ENCODE measurements at regions not wholly inside any gene's neighbourhood (a gene's known extent, or its start where the extent isn't known, plus 50 kb on each side); places are given as distances from the start of the nearest gene placed in this dataset.
A peak's percentile ranks its signal among the peaks of the same experiment; 100 is the strongest.

DNA sequence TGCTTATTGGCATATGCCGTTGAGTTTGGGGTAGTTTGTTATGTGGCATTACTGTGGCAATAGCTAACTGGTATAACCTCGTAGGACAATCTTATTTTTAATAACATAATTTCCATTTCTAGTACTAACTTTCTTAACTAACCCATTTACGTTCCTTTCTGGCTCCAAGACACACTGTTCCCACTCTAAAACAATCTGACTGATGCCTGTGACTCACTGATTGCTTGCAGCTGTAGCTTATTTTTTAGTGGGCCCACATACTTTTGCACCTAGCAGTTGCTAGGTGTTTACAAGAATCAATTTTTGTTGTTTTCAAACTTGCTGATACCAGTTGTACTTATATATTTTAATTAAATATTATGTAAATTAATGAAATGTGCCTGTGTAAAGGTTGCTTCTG is 52.2 kb downstream of the FAT3 start:
- H3K27me3 Mint-ChIP-seq: no peaks in the 10 kb centered on the region
- no peak overlapping the region for H3K27ac Mint-ChIP-seq
- peaks cover 3% of the 10 kb centered on the region for H3K36me3 Mint-ChIP-seq
- H3K4me3 Mint-ChIP-seq: no peak overlapping the region
- H3K4me1 Mint-ChIP-seq: no peaks in the 10 kb centered on the region
- H3K9me3 Mint-ChIP-seq: peaks cover 1 to 5% (median 3%) of the 10 kb centered on the region in 3 donors

DNA sequence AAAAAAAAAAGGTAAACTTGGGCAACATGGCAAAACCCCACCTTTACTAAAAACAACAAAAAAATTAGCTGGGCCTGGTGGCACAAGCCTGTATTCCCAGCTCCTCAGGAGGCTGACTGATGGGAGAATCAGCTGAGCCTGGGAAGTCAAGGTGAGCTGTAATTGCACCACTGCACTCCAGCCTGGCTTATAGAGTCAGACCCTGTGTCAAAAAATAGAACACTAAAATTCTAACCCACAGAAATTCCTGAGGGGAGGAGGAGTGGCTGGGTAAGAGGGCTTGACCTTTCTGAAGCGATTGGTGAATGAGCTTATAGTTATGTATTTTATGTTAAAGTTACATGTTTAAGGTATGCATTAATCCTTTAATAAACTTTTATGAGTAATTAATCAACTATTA is 53.3 kb downstream of the FAT3 start:
- peaks cover 1% of the 10 kb centered on the region for H3K36me3 Mint-ChIP-seq
- H3K4me3 Mint-ChIP-seq: no peak overlapping the region
- peaks cover 2 to 5% (median 3%) of the 10 kb centered on the region in 3 donors for H3K9me3 Mint-ChIP-seq
- no peak overlapping the region for H3K27ac Mint-ChIP-seq
- no peaks in the 10 kb centered on the region for H3K27me3 Mint-ChIP-seq
- H3K4me1 Mint-ChIP-seq: no peaks in the 10 kb centered on the region

DNA sequence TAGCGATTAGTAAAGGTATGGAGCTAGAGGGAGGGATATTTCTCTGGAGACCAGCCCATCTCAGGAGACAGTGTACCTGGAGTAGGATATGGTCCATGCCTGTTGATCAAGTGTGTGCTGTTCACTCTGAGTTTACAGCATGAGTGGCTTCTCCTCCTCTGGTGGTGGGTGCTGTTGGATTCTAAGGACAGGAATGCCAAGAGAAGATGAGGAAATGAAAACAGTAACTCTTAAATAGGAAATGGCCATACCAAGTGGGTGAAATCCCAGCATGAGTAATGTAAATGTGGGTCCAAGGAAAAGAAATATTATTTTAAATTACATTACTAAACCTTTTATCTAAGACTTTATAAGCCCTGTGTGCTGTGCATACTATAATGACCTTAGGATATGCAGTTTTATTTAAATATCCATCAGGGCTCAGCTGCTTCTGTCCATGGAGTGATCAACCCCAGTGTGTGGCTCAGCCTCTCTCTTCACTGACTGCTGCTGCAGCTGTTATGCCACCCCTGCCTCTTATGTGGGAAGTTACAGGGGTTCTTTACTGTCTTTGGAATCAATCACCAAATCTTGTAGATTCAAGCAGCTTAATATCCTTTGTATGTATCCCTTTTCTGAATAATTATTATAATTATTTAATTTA is 54.3 kb downstream of the FAT3 start:
- H3K4me3 Mint-ChIP-seq: no peak overlapping the region
- no peaks in the 10 kb centered on the region for H3K4me1 Mint-ChIP-seq
- H3K27me3 Mint-ChIP-seq: no peaks in the 10 kb centered on the region
- H3K36me3 Mint-ChIP-seq: peaks cover 1% of the 10 kb centered on the region
- no peak overlapping the region for H3K27ac Mint-ChIP-seq
- peaks cover 3 to 5% (median 5%) of the 10 kb centered on the region in 3 donors for H3K9me3 Mint-ChIP-seq

DNA sequence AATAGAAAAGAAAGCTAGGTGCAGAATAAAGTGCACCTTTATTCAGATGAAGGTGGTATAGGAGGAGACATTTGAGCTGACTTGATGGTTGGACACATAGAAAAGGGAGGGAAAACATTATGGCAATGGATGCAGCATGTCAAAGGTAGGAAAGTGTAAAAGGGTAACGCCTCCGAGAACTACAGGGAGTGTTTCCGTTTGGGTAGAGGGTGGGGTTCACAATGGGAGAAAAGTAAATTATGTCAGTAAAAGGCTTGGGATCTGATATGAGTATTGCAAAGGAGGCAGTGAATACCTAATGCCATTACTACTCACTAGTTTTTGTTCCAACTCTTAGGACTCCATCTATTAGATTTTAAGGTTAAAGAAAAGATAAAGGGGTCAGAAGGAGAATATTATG is 59.5 kb downstream of the FAT3 start:
- no peaks in the 10 kb centered on the region for H3K36me3 Mint-ChIP-seq
- H3K27me3 Mint-ChIP-seq: no peaks in the 10 kb centered on the region
- no peak overlapping the region for H3K4me3 Mint-ChIP-seq
- peaks cover 0 to 5% (median 3%) of the 10 kb centered on the region in 3 donors for H3K9me3 Mint-ChIP-seq
- no peak overlapping the region for H3K27ac Mint-ChIP-seq
- H3K4me1 Mint-ChIP-seq: no peaks in the 10 kb centered on the region

DNA sequence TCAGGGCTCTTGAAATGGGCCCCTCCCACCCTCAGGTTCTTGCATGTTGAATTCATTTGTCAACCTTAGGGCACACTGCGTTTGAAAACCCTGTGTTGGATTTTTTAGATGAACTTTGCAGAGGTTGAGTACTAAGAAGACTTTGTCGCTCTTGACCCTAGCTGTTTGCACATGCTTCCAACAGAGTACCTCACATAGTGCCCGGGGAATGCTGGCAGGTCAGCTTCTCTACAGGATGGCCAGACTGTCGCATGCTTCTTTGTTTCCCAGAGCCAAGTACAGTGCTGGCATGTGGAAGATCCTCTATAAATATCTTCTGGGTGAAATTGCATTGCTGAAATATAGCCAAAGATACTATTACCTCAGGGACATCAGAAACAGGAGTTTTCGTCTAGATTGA is 59.9 kb downstream of the FAT3 start:
- Mint-ChIP-seq H3K4me1 (no peaks in the 10 kb centered on the region), H3K27ac (no peak overlapping the region), H3K4me3 (no peak overlapping the region), H3K9me3 (peaks cover 0 to 5% (median 3%) of the 10 kb centered on the region in 3 donors), H3K36me3 (no peaks in the 10 kb centered on the region), H3K27me3 (no peaks in the 10 kb centered on the region)

DNA sequence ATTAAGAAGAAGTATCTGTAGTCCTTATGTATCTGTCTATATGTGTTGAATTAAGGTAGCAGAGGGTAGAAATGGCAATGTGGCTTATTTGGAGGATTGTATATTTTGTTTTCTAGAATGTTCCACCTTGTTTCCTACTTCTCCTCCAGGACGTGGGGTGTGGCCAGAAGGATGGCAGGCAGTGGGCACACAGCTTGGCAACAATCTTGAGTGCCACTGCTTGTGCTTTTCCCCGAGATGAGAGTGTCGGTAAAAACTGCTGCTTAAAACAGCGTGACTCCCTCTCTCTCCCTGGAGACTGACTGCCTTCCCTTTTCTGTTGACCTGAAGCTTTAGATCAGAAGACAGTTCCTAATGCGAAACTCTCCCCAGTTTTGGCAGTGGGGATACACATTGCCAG is 61.2 kb downstream of the FAT3 start:
- Mint-ChIP-seq H3K4me1 (no peaks in the 10 kb centered on the region), H3K9me3 (peaks cover 0 to 6% (median 3%) of the 10 kb centered on the region in 3 donors), H3K36me3 (no peaks in the 10 kb centered on the region), H3K27ac (peak overlapping the region in 1 of 3 donors; percentile 24), H3K4me3 (no peak overlapping the region), H3K27me3 (no peaks in the 10 kb centered on the region)

DNA sequence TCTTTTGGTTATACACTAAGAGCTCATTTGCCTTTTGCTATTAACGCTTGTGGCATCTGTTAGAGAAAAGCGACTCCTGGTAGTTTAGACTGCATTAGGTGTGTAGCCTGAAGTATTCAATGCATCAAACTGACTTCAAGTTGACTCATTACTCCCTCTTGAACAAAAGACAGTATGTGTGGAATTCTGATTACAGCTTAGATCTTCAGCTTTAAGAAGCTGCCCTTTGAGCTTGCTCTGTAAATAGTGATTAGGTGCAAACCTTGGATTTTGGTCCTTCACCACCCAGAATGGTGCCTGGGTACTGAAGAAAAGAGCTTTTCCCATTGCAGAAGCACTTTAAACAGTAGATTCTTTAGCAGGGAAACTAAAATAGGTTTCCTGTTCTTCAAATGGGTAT is 62.1 kb downstream of the FAT3 start:
- H3K9me3 Mint-ChIP-seq: peaks cover 0 to 6% (median 3%) of the 10 kb centered on the region in 3 donors
- H3K4me3 Mint-ChIP-seq: no peak overlapping the region
- no peaks in the 10 kb centered on the region for H3K4me1 Mint-ChIP-seq
- H3K27ac Mint-ChIP-seq: no peak overlapping the region
- H3K36me3 Mint-ChIP-seq: no peaks in the 10 kb centered on the region
- H3K27me3 Mint-ChIP-seq: no peaks in the 10 kb centered on the region

DNA sequence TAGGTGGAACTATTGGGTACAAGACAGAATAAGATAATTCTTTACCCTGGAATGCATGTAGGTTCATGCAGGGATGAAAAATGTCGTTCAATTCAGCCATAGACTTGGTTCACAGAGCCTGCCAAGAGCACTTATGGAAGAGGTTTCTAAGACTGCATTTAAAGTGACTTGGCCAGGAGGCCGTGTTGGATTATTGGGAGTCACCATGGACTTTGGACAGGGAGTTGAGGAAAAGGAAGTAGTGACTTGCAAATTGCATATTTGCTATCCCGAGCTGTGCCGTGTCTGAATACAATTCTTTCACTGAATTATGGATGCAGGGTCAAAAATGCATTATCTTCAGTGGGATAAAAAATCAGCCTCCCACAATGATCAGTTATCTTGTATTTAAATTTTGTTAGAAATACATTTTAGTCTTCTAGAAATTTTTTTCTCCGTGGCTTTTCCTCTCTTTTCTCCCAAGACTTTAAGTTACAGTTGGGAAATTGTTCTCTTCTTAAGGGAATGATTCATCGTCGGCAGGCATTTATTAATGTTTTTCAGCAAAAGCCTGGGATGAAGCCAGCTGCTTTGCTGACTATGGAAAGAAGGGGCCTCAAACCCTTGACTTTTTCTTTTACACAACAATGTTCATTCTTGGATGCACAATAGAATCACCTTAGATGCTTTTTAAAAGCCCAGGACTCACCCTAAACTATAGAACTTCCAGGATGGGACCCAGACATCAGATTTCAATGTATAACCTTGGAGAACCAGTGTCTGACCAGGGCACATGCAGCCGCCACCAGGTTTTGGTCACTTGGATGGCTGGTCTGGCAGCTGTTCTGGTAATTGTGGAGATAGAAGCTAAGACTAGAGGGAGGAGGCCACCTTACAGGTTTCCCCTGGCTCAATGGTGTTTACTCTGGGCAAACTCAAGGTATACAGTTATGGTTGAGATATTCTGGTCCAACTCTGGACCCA is 70.8 kb downstream of the FAT3 start:
- Mint-ChIP-seq H3K27me3 (no peaks in the 10 kb centered on the region), H3K4me3 (no peak overlapping the region), H3K36me3 (no peaks in the 10 kb centered on the region), H3K9me3 (peaks cover 1 to 14% (median 3%) of the 10 kb centered on the region in 3 donors), H3K27ac (no peak overlapping the region), H3K4me1 (no peaks in the 10 kb centered on the region)

DNA sequence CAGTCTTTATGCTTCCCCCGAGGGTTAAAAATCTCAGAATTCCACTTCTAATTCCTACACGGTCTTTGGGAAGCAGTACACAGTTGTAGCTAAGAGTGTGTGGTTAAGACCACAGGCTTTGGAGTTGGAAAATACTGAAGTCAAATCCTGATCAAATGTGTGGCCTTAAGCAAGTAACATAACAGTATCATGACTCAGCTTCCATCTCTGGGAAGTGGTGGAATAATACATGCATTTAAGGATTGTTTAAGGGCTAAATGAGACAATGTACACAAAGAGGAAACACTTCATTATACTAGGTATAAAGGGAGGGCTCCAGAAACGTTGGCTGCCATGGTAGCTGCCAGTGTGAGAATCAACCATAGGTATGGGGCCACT is 71.5 kb downstream of the FAT3 start:
- no peaks in the 10 kb centered on the region for H3K4me1 Mint-ChIP-seq
- H3K27me3 Mint-ChIP-seq: no peaks in the 10 kb centered on the region
- peaks cover 1 to 16% (median 3%) of the 10 kb centered on the region in 3 donors for H3K9me3 Mint-ChIP-seq
- no peaks in the 10 kb centered on the region for H3K36me3 Mint-ChIP-seq
- no peak overlapping the region for H3K4me3 Mint-ChIP-seq
- H3K27ac Mint-ChIP-seq: no peak overlapping the region

DNA sequence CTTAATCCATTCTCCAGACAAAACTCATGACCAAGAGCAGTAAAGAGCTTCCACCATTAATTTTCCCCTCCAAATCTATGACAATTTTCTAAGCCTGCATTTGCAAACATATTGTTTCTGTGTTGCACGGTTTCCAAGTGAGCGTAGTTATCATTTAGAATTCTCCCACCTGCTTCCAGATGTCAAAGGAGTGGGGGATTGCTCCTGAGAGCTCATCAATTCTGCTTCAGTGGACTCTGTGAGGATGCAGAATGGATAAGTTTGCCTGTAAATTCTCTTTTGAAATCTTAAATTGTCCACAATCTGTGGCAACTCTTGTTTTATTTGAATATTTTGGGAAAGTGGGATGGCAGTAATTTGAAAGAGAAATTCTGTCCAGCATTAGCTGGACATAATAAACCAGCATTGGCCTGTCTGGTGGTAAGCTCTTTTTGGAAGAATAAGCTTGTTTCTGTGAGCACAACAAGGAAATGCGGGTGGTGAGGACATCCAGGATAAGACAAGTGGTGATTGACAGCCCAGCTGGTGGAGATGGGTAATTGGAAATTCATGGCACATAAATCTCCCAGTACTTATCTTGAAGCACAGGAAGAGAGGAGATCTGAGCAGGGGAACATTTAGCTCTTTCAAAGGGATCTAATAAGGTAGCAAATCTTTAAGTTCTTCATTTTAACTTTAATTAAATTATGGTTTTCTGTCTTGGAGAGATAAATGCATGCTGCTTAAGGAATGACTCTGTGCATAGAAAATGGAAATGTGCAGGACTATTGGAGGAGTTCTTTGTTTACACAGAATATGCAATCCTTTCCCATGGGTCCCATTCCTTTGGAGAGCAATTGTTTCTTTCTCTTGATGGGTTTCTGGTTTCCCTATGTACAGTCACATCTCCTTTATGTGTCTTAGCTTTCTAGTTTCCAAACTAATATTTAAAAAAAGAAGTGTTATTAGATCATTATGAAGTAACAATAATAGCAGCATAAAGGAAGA is 73.2 kb downstream of the FAT3 start:
- Mint-ChIP-seq H3K9me3 (peaks cover 1 to 16% (median 3%) of the 10 kb centered on the region in 3 donors), H3K27ac (no peak overlapping the region)

DNA sequence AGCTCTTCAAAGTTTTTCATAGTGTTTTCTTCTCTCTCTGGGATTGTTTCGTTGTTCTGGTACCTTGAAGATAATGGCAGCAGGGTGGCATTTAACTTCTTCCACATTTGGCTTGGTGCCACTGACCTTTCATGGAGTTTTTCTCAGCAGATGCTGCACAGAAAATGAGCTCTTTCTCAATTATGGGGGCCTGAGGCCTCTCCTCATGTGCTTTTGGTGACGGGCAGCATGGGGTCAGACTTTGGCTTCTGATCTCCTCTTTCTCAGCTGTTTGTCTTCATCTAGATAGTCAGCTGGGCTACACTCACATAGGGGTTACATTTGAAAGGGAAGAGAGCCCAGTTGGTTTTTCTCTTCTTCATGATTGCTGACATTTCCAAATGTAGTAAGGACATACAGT is 76.3 kb downstream of the FAT3 start:
- H3K36me3 Mint-ChIP-seq: no peaks in the 10 kb centered on the region
- no peak overlapping the region for H3K27ac Mint-ChIP-seq
- no peaks in the 10 kb centered on the region for H3K4me1 Mint-ChIP-seq
- H3K4me3 Mint-ChIP-seq: no peak overlapping the region
- no peaks in the 10 kb centered on the region for H3K27me3 Mint-ChIP-seq
- H3K9me3 Mint-ChIP-seq: peaks cover 1 to 9% (median 5%) of the 10 kb centered on the region in 3 donors

More for the DNA sequence above, 73.2 kb downstream of the FAT3 start:
- Mint-ChIP-seq H3K4me3 (no peak overlapping the region), H3K4me1 (no peaks in the 10 kb centered on the region), H3K27me3 (no peaks in the 10 kb centered on the region), H3K36me3 (no peaks in the 10 kb centered on the region)

DNA sequence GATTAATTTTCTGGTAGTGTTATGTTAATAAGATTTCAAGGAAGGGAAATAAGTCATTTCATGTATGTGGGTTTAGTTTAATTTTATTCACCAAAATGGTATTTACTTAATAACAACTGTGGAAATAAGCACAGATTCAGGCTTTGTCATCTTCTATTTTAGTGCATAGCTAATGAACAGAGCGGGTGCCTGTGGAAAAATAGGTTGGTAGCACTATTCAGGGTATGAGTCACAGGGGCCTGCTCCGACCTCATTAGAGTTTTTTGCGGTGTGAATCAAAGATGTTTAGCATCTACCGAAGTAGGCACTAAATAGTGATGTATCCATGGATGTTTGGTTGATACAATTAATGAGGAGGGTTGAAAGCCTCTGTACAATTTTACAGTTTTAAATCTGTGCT is 78.2 kb downstream of the FAT3 start:
- H3K4me1 Mint-ChIP-seq: no peaks in the 10 kb centered on the region
- no peaks in the 10 kb centered on the region for H3K27me3 Mint-ChIP-seq
- H3K27ac Mint-ChIP-seq: no peak overlapping the region
- peaks cover 0 to 9% (median 5%) of the 10 kb centered on the region in 3 donors for H3K9me3 Mint-ChIP-seq
- no peak overlapping the region for H3K4me3 Mint-ChIP-seq
- H3K36me3 Mint-ChIP-seq: no peaks in the 10 kb centered on the region

DNA sequence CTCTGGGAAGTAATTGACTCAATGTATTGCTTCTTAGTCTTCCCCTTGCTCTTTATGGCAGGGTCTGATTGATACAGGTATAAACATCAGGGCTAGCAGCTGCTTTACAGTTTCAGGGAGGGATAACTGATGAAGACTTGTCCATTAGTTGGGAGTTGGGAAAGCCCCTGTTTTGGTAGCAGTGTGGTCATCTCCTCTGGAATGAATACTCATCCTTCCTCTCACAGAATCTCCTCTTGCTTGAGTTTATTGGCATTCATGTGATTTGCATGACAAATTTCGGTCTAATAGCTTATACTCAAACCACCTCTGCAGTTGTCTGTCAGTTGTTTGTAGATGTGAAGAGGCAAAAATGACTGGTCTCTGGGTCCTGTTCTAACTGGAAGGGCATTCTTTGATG is 79.7 kb downstream of the FAT3 start:
- H3K27ac Mint-ChIP-seq: no peak overlapping the region
- peaks cover 0 to 9% (median 2%) of the 10 kb centered on the region in 3 donors for H3K9me3 Mint-ChIP-seq
- no peaks in the 10 kb centered on the region for H3K4me1 Mint-ChIP-seq
- H3K27me3 Mint-ChIP-seq: no peaks in the 10 kb centered on the region
- H3K36me3 Mint-ChIP-seq: no peaks in the 10 kb centered on the region
- no peak overlapping the region for H3K4me3 Mint-ChIP-seq

DNA sequence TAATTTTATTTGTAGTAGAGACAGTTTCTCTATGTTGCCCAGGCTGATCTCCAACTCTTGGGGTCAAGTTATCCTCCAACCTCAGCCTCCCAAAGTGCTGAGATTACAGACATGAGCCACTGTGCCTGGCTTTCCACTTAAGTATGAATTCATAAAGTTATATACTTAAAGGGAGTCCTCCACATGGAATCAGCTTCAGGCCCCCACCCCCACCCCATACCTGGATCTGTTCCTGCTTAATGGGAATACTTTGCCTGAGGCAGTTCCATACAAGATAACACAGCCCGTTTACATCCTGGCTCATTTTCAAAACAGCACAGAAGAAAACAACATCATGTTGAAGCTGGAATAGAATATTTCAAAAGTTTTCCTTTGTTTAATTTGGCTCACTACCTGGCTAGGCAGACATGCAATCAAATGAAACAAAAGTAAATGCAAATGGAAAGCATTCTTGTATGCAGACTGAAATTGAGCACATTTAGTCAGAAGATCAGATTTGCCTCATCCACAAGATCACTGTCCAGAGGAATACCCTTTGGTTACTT is 82.4 kb downstream of the FAT3 start:
- H3K27ac Mint-ChIP-seq: no peak overlapping the region

More for the DNA sequence above, 82.4 kb downstream of the FAT3 start:
- H3K9me3 Mint-ChIP-seq: peaks cover 1 to 6% (median 2%) of the 10 kb centered on the region in 3 donors
- H3K36me3 Mint-ChIP-seq: no peaks in the 10 kb centered on the region
- no peaks in the 10 kb centered on the region for H3K27me3 Mint-ChIP-seq
- no peak overlapping the region for H3K4me3 Mint-ChIP-seq
- no peaks in the 10 kb centered on the region for H3K4me1 Mint-ChIP-seq
